H7 (cell line): ENCODE measurements at regions not wholly inside any gene's neighbourhood (a gene's known extent, or its start where the extent isn't known, plus 50 kb on each side); places are given as distances from the start of the nearest gene placed in this dataset.
"Not testable (repeated sequence)": the region's sequence is repeated elsewhere in the genome, so short reads cannot be mapped to it uniquely, and the experiment has no call there.

Source experiments
- DNase-seq: peaks from one replicate; pipeline ENCODE4 v3.0.0; 2012
- H3K27me3 ChIP-seq: 2 replicates; pipeline ENCODE4 v1.6.0; 2011; ENCODE audit warnings: mild to moderate bottlenecking, low read length; ENCODE audit not compliant: control insufficient read depth, insufficient read depth
- H3K36me3 ChIP-seq: replicated peaks from 2 replicates; pipeline ENCODE4 v1.5.1; 2011; ENCODE audit warnings: low read length; ENCODE audit not compliant: control insufficient read depth, insufficient read depth
- H3K4me3 ChIP-seq: 2 replicates; pipeline ENCODE4 v1.5.1; 2011; ENCODE audit warnings: low read depth, mild to moderate bottlenecking, control low read depth, low read length, moderate library complexity; ENCODE audit not compliant: insufficient read depth

DNA sequence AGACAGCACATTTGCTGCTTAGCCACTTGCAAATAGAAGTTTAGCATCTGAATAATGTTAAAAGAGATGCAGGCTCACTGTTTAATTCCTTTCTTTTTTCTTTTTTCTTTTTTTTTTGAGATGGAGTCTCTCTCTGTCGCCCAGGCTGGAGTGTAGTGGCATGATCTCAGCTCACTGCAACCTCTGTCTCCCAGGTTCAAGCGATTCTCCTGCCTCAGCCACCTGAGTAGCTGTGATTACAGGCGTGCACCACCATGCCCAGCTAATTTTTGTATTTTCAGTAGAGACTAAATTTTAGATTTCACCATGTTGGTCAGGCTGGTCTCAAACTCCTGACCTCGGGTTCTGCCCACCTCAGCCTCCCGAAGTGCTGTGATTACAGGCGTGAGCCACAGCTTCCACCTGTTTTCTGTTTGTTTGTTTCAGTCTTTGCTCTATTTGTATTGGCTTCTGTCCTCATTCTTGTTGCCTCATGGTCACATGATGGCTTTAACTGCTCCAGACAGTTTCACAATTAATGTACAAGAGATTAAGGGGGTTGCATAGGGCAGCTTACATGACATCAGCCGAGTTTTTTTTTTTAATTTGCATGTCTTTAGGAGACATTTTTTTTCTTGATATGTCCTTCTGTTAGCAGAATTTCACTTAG, 153.1 kb upstream of the PCDH9 start:
- not testable (repeated sequence) for H3K4me3 ChIP-seq, H3K27me3 ChIP-seq, DNase-seq, H3K36me3 ChIP-seq

DNA sequence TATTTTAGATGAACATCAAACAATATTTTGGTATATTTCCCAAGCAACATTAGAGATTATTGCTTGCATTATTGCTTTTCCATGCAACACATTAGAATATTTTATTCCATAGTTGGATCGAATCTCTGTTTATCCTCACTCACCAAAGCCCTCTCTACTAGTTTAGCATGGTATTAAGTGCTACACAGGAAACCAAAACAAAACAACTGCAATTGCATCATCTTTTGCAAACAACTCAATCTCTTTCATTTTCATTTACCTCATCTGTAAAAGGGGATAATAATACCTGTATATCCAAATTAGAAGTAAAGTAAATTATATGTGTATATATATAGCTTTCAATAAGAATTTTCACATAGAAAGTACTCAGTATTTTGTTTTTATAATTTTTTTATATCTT, 147.8 kb upstream of the PCDH9 start:
- H3K27me3 ChIP-seq = no peaks in the 10 kb centered on the region
- no peaks in the 10 kb centered on the region for H3K36me3 ChIP-seq
- DNase-seq = no peak
- H3K4me3 ChIP-seq = no peak overlapping the region

DNA sequence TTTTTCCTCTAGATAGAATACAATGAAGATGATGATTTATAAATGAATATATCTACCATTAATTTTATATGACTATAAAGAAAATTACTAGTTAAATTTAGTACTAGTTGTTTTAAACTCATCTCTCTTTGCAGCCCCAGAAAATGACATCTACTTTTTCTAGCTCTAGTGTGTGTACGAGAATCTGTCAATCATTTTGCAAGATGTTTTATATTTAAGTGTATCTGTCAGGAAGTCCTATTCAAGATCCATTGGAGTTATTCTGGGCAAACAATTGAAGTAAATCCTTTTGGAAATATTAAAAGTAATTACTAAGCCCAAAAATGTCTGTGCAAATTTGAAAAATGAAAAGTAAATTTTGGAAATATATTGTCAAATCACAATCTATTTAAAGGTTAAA, 144.3 kb upstream of the PCDH9 start:
- Histone ChIP-seq H3K36me3 (no peaks in the 10 kb centered on the region), H3K4me3 (no peak overlapping the region), H3K27me3 (no peaks in the 10 kb centered on the region)
- DNase-seq = no peak

DNA sequence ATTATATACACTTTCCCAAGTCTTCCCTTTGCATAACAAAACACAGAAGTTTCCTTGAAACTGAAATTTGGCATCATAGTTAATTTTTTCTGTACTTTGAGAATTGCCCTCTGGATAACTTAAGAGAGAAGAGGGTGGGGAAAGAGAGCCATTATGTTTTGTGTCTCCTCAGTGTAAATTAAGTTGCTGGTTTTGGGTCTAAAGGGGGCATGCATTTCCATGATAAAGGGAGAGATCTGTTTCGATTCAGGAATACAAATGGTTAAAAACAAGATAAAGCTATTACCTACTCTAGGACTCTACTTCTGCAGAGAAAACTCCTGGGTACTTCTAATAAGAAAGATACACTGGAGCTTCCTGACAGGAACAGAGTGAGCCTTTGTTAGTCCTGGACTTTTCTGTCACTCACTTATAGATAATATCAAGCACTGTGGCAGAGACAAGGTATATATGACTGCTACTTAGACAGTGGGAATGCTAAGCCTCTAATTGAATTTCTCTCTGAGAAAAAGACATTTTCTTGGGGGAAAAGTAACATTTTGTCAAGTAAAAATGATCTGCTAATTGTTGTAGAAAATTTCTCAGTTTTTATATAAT, 142.8 kb upstream of the PCDH9 start:
- no peak overlapping the region for H3K4me3 ChIP-seq
- no peaks in the 10 kb centered on the region for H3K36me3 ChIP-seq
- DNase-seq = no peak
- no peaks in the 10 kb centered on the region for H3K27me3 ChIP-seq

DNA sequence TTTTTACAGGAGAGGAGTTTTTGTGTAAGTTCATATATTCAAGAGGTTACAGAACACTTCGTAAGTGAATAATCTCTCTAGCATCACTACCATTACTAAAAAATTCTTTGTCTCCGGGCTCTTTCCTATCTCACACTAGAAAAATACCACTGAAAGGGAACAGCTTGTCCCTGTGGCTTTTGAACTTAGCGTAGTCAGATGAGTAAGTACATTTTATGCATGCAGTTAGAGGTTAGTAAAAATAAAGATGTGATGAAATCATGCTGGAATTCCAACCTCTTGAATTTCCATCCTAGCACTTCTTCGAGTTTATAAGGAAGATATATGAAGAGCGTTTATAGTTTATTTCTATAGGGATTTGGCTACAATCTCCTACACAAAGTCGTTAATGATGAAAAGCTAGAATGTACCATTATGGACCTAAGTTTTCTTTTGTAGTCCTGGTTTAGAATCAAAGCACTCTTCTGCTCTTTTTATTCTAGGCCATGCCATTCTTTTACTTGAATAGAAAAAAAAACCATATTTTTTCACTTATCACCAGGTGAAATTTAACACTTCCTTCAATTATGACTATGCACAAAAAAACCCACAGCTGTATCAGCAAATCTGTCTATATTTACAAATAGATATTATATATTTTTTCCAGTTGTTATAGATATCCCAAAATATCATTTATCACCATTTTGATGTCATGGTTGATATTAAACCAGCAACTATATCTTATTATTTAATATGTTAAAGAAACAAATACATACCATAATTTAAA, 139.9 kb upstream of the PCDH9 start:
- H3K4me3 ChIP-seq = no peak overlapping the region
- no peak for DNase-seq

DNA sequence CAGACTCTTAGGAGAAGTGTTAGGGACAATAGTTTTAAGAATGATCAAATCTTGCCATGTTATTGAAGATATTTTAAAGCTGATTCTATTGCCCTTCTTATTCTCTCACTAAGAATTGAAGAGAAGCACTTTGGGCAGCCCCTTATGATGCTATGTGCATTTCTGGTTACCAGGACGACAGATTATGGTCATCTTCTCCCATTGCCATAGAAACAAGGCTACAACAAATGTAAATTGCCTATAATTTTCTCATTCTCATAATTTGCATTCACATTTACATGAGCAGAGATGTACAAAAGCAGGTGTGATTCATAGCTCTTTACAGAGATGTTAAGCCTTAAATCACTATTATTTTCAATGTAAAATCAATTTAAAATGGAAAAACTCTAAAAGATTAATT, 137.3 kb upstream of the PCDH9 start:
- DNase-seq = no peak
- no peaks in the 10 kb centered on the region for H3K36me3 ChIP-seq
- H3K4me3 ChIP-seq = no peak overlapping the region
- H3K27me3 ChIP-seq = no peaks in the 10 kb centered on the region

More for the DNA sequence above, 139.9 kb upstream of the PCDH9 start:
- no peaks in the 10 kb centered on the region for H3K36me3 ChIP-seq
- no peaks in the 10 kb centered on the region for H3K27me3 ChIP-seq

DNA sequence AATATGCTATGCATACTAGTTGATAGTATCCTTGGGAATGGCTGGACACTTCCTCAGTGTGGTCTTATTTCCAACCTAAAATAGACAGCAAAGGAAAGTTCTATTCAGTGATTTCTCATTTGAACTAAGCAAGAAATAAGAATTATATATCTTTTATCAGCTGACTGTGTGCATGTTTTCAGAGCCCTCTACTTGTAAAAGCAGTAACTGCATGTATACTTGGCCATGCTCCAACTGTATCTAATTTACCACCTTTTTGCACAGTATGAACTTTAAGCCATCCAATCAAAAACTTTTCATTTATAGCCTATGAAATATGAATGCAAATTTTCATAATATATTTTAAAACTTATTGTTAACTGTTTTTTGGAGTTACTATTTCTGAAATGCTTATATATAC, 136.4 kb upstream of the PCDH9 start:
- Histone ChIP-seq H3K4me3 (no peak overlapping the region), H3K36me3 (no peaks in the 10 kb centered on the region), H3K27me3 (no peaks in the 10 kb centered on the region)
- DNase-seq = no peak

DNA sequence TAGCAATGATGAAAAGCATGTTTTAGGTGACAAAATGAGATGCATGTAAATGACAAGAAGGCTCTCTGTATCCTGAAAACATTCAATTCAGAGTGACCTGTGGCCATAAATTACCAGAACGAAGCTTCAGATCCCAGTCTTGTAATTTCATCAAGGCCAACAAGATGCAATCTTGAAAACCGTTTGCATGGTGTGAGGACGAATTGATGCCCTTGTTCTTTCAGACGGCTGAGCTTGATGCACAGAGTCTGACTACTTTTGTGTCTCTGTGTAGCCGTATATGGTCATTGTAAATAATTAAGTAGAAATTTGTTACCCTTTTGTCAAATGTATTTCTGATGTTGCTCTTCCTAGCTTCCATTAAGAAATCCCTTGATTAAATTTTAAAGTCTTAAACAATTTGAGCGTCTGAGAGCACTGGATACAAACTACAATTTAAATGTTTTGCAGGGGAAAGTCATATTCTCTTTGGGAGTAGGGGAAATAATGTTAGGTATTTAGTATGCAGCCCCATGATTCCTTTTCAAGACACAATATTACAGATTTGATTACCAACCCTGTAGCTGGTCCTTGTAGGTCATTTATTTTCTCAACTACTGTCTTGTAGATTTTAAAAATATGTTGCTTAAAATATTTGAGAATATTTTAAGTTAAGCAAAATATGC, 125.8 kb upstream of the PCDH9 start:
- Histone ChIP-seq H3K36me3 (no peaks in the 10 kb centered on the region), H3K4me3 (no peak overlapping the region), H3K27me3 (no peaks in the 10 kb centered on the region)
- no peak for DNase-seq

DNA sequence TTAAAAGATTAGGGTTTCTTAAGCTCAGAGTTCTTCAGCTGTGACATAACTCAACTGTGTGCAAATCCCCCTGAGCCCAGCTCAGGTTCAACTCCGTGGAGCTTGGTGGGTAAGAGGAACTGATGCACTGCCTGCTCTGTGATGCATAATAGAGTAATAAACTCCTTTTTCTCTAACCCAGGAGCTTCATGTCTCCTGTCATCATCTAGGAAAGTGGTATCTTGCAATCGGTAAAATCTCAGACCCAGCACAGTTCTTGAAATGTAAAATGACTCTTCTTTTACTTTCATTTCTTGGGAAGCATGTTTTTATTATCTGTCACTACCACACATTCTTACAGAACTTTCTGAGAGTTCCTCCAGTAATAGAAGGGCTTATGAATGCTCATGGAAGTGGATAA, 123.8 kb upstream of the PCDH9 start:
- Histone ChIP-seq H3K4me3 (no peak overlapping the region), H3K36me3 (no peaks in the 10 kb centered on the region), H3K27me3 (no peaks in the 10 kb centered on the region)
- DNase-seq = no peak

DNA sequence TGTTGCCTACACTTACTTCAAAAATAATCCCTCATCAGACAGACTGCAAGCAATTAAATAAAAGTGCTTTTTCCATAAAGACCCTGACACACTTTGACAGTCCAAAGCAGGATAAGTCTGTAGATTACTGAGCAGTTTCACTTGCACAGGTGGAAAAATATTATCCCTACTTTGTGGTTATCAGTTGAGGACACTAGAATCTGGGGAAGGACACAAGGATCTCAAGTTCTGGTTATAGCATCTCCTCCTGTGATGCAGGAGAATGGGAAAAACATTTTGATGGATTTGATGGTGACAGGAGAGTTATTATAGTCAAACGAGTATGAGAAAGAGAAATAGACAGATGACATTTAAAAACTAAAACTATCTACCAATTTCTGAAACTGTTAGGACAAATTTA, 122.9 kb upstream of the PCDH9 start:
- no peak overlapping the region for H3K4me3 ChIP-seq
- H3K27me3 ChIP-seq = no peaks in the 10 kb centered on the region
- no peak for DNase-seq
- H3K36me3 ChIP-seq = no peaks in the 10 kb centered on the region

DNA sequence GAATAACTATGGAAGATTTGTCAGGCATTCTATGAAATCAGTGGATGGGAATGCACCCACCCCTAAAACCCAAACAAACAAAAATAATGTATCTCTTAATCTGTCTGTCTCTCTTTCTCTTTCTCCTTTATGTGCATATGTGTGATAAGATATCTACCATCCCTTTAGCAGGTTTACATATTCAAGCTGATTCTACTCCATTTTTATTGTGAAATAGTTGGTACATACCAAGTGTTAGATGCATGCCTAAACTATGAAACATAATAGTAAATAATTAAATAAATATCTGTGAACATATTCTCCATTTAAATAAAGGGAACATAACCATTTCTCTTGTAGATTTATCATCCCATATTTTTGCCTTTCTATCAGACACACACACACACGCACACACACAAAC, 121.8 kb upstream of the PCDH9 start:
- DNase-seq = no peak
- H3K36me3 ChIP-seq = no peaks in the 10 kb centered on the region
- H3K27me3 ChIP-seq = no peaks in the 10 kb centered on the region
- no peak overlapping the region for H3K4me3 ChIP-seq

DNA sequence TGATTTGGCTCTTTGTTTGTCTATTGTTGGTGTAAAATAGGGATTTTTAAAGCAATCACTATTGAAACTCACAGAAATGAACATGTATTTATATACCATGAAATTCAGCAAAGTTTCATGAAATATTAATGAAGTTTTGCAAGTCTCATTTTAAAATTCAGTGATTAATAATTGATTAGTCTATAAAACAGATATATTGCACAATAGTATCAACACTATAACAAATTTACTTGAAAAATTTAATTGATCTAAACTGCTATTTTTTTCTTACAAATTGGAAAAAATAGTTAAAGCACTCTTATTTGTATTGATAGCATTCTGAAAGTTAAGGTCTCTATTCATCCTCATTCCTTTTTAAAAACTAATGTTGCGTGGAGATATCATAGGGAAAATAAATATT, 121.0 kb upstream of the PCDH9 start:
- no peak for DNase-seq
- H3K27me3 ChIP-seq = no peaks in the 10 kb centered on the region
- no peaks in the 10 kb centered on the region for H3K36me3 ChIP-seq
- no peak overlapping the region for H3K4me3 ChIP-seq

DNA sequence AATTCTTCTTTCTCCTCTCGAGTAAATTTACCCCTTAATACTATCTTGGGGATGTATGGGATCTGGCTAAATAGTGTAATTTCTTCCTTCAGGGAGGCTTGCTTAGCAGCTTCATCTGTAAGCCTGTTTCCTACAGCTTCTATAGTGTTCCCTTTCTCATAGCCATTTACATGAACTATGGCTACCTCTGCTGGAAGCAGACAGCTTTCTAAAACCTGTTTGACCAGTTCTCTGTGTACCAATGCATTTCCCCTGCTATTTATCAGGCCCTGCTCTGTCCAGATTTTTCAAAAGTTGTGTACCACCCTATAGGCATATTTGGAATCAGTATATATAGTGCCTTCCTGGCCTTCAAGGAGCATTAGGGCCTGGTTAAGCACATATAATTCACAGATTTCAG, 113.6 kb upstream of the PCDH9 start:
- no peaks in the 10 kb centered on the region for H3K27me3 ChIP-seq
- no peaks in the 10 kb centered on the region for H3K36me3 ChIP-seq
- DNase-seq = no peak
- H3K4me3 ChIP-seq = no peak overlapping the region

DNA sequence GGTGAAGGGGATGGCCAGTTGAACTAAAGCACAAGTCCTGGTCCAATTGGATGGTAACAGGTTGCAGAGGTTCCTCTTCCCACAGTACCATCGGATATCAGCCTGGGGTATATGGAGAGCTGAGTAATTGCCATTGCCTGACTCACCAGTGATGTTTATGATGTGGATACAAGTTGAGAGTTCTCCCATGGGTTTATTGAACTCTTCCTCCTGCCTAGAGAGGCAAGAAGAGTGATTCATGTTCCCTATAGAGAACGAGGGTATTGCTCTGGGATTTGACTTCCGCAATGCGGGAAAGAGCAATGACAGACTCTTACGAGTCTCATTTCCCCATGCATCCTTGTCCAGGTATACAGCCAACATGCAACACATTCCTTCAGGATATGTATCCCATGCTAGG, 111.3 kb upstream of the PCDH9 start:
- no peak for DNase-seq
- Histone ChIP-seq H3K27me3 (no peaks in the 10 kb centered on the region), H3K4me3 (no peak overlapping the region), H3K36me3 (no peaks in the 10 kb centered on the region)

DNA sequence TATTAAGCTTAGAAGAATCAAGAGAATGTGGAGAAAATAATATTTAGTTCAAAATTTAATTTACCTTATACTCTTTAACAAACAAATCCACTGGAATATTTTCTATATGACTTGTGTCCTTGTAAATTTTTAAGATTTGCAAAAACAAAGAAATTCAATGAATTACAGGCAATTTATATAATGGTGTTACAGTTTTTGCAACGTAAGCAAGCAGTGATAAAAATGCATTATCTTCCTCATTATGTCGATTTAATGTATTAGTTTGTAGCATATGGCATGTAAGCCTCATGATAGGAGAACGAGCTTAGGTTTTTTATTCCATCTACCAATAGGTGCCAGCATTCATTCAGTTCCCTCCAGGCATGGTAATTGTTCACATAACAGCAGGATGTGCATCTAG, 100.0 kb upstream of the PCDH9 start:
- no peaks in the 10 kb centered on the region for H3K27me3 ChIP-seq
- no peak overlapping the region for H3K4me3 ChIP-seq
- no peaks in the 10 kb centered on the region for H3K36me3 ChIP-seq
- DNase-seq = no peak
